Calu3 (cell line): ENCODE measurements at regions not wholly inside any gene's neighbourhood (a gene's known extent, or its start where the extent isn't known, plus 50 kb on each side); places are given as distances from the start of the nearest gene placed in this dataset.

Source experiments
- BruUV-seq: library from RNA; stranded (reverse); fragments of 400-500 nt; replicated peaks from 2 replicates; lab custom pipeline; 2021; lab: Mats Ljungman, UMichigan
- CTCF ChIA-PET: fragments of 300-600 bp; sonication (Branson Sonifier 250); formaldehyde crosslinking; loops from one replicate; lab custom pipeline; 2022; ENCODE audit warnings: antibody characterized with exemption; lab: Charles Lee
- DNase-seq: peaks from one replicate; pipeline ENCODE4 v3.0.0; 2022
- H3K27ac Mint-ChIP-seq: one replicate; pipeline ENCODE4 v1.8.0; 2022; ENCODE audit warnings: mixed read lengths; ENCODE audit not compliant: unreplicated experiment
- H3K27me3 Mint-ChIP-seq: one replicate; pipeline ENCODE4 v1.8.0; 2022; ENCODE audit warnings: mixed read lengths; ENCODE audit not compliant: unreplicated experiment
- H3K36me3 Mint-ChIP-seq: one replicate; pipeline ENCODE4 v1.8.0; 2022; ENCODE audit warnings: mild to moderate bottlenecking, moderate library complexity, mixed read lengths; ENCODE audit not compliant: insufficient read depth, unreplicated experiment
- H3K4me1 Mint-ChIP-seq: one replicate; pipeline ENCODE4 v1.8.0; 2022; ENCODE audit warnings: mild to moderate bottlenecking, low read depth, mixed read lengths; ENCODE audit not compliant: unreplicated experiment
- H3K4me3 Mint-ChIP-seq: one replicate; pipeline ENCODE4 v1.8.0; 2022; ENCODE audit warnings: mild to moderate bottlenecking, low read depth, moderate library complexity, mixed read lengths; ENCODE audit not compliant: unreplicated experiment
- H3K9me3 Mint-ChIP-seq: one replicate; pipeline ENCODE4 v1.8.0; 2022; ENCODE audit warnings: low read depth, mixed read lengths; ENCODE audit not compliant: unreplicated experiment
- intact Hi-C: fragments of 100-400 bp; cut with micrococcal nuclease; formaldehyde crosslinking; loops from one replicate; pipeline ENCODE4 v1.10.0; 2022; ENCODE audit not compliant: unreplicated experiment
- TF ChIP-seq, protein P1 (sequence below): fragments of 200-600 bp; IDR thresholded peaks from one replicate; pipeline ENCODE4 v1.8.0; 2022; ENCODE audit warnings: antibody characterized with exemption; ENCODE audit not compliant: unreplicated experiment

DNA sequence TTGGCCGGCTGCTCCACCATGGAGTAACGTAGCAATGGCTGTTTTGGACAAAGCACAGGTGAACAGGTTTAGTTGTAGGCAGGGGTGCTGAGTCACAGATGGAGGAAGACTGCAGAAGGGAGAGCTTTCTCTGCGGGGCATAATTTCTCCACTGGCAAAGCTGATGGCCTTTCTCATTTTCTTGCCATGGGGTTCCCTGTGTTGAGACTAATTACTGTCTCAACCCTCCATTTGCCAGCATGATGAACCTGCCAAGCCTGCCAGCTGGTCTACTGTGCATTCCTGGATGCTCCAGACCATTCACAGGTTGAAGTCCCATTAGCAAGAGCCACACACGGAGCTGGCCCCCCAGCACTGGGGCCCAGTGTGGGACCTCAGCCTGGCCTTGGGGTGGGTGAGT lies 202.4 kb downstream of the BARX2 start:
- no peaks in the 10 kb centered on the region for H3K36me3 Mint-ChIP-seq
- H3K27ac Mint-ChIP-seq = no peak overlapping the region
- DNase-seq = no peak
- CTCF ChIA-PET = no interaction called here
- no peaks in the 10 kb centered on the region for H3K9me3 Mint-ChIP-seq
- intact Hi-C loops = no loop called here
- no peak overlapping the region for H3K4me3 Mint-ChIP-seq
- no TSS peak for BruUV-seq
- H3K4me1 Mint-ChIP-seq = no peaks in the 10 kb centered on the region
- H3K27me3 Mint-ChIP-seq = no peaks in the 10 kb centered on the region
- TF ChIP-seq, protein P1, sequence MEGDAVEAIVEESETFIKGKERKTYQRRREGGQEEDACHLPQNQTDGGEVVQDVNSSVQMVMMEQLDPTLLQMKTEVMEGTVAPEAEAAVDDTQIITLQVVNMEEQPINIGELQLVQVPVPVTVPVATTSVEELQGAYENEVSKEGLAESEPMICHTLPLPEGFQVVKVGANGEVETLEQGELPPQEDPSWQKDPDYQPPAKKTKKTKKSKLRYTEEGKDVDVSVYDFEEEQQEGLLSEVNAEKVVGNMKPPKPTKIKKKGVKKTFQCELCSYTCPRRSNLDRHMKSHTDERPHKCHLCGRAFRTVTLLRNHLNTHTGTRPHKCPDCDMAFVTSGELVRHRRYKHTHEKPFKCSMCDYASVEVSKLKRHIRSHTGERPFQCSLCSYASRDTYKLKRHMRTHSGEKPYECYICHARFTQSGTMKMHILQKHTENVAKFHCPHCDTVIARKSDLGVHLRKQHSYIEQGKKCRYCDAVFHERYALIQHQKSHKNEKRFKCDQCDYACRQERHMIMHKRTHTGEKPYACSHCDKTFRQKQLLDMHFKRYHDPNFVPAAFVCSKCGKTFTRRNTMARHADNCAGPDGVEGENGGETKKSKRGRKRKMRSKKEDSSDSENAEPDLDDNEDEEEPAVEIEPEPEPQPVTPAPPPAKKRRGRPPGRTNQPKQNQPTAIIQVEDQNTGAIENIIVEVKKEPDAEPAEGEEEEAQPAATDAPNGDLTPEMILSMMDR = no peak

DNA sequence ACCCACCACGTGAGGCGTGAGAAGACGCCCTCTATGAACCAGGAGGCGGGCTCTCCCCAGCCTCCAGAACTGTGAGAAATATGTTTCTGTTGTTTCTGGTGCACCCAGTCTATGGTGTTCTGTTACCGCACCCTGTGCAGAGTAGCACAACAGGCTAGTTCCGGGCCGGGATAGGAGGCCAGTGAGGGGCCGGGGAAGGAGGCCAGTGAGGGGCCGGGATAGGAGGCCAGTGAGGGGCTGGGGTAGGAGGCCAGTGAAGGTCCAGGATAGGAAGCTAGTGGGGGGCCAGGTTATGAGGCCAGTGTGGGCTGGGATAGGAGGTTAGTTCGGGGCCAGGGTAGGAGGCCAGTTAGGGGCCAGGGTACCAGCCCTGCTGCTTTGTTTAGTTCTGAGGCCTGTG lies 204.6 kb downstream of the BARX2 start:
- Mint-ChIP-seq H3K36me3 (no peaks in the 10 kb centered on the region), H3K4me3 (no peak overlapping the region), H3K4me1 (no peaks in the 10 kb centered on the region), H3K9me3 (no peaks in the 10 kb centered on the region), H3K27ac (no peak overlapping the region), H3K27me3 (no peaks in the 10 kb centered on the region)
- TF ChIP-seq, protein P1 = no peak
- intact Hi-C loops = no loop called here
- CTCF ChIA-PET = no interaction called here
- no peak for DNase-seq
- no TSS peak for BruUV-seq

DNA sequence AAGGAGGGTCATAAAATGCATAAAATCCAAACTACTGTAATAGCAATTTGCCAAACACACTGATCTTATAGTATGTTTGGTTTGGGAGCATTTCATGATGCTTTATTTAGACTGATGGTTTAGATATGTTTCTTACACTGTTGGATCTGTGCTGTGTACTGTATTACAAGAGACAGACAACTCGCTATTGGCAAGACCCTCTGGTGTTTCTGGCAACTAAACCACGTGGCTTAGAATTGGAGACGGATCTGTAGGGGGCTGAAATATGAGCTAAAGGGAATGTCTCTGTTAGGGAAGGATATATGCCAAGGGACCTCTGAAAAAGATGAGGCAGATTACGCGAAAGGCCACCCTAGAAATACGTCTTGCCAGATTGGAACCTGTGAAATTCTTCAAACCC lies 208.7 kb downstream of the BARX2 start:
- no TSS peak for BruUV-seq
- intact Hi-C loops = no loop called here
- H3K4me3 Mint-ChIP-seq = no peak overlapping the region
- TF ChIP-seq, protein P1 = no peak
- DNase-seq = no peak
- H3K9me3 Mint-ChIP-seq = no peaks in the 10 kb centered on the region
- H3K27ac Mint-ChIP-seq = no peak overlapping the region
- H3K27me3 Mint-ChIP-seq = no peaks in the 10 kb centered on the region
- CTCF ChIA-PET = no interaction called here
- H3K36me3 Mint-ChIP-seq = no peaks in the 10 kb centered on the region
- H3K4me1 Mint-ChIP-seq = no peaks in the 10 kb centered on the region

DNA sequence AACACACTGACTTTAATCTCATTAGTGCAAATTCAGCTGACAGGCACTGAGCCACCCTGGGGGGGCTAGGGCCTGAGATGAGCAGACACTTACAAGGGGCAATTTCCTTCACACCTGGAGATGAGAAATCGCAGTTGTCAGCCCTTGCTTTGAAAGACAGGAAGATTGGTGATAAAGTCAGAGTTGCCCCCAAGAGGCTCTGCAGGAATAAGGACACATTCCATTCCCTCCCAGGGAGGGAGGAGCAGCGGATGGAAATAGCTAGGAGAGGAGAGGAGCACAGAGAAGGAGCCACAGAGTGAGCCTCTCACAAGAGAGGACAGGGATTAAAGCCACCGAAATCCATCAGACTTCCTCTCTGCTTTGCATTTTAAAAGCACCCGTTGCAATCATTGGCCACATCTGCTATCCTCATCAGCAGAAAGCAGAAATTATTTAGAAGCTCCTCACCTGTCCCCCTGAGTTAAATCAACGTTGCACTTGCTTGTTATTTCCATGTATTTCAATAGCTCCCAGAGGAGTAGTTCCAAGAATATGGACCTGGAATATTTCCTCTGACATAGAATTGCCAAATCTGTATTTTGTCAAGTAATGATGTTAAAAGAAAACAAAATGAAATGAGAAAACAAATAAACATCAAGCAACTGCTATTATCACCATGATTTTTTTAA lies 213.7 kb downstream of the BARX2 start:
- peaks cover 7% of the 10 kb centered on the region for H3K4me1 Mint-ChIP-seq
- DNase-seq = no peak
- no peaks in the 10 kb centered on the region for H3K27me3 Mint-ChIP-seq
- H3K27ac Mint-ChIP-seq = no peak overlapping the region
- no peak overlapping the region for H3K4me3 Mint-ChIP-seq
- CTCF ChIA-PET = no interaction called here
- no peaks in the 10 kb centered on the region for H3K9me3 Mint-ChIP-seq
- H3K36me3 Mint-ChIP-seq = no peaks in the 10 kb centered on the region
- intact Hi-C loops = no loop called here
- TF ChIP-seq, protein P1 = no peak
- no TSS peak for BruUV-seq
